ENCODE measurements at regions not wholly inside any gene's neighbourhood (a gene's known extent, or its start where the extent isn't known, plus 50 kb on each side); places are given as distances from the start of the nearest gene placed in this dataset.

DNA sequence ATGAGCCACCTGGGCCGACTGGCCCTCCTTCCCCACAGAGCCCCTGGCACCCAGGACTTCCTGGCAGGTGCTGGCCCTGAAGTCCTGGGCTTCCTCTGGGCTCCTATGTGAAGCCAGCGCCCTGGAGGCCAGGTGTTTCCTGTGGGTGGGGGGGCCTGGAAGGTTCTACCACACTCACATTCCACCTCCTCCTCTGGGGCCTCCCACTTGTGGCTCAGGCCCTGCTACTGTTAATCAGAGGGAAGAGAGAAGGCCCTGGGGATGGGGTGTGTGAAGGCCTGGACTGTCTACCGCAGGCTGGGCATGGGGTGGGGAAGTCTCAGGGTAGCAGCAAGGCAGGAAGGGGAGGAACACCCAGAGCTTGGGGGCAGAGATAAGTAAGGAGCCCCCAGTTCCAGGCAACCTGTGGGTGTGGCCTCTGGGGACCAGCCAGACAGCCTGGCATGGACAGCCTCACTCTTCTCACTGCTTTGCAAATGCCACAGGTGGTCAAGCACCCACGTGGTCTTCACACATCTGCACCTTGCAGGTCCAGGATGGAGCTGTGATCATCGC is 111.9 kb upstream of the TNRC6C start:
- intact Hi-C loops (cut with DNase I), result no loop called here
- peak in 2 of 10 donors; percentile 24 to 66 for DNase-seq

GRCh38 chr17:77847221-77848085 is 111.0 kb upstream of the TNRC6C start:
- DNase-seq, result peak in 2 of 10 donors; percentile 67 to 74
- intact Hi-C loops (cut with DNase I), result no loop called here

- intact Hi-C loops (cut with DNase I), result no loop called here
- DNase-seq, result peak in 1 of 10 donors; percentile 40
These were observed 110.2 kb upstream of the TNRC6C start for GRCh38 chr17:77848257-77848656.

DNA sequence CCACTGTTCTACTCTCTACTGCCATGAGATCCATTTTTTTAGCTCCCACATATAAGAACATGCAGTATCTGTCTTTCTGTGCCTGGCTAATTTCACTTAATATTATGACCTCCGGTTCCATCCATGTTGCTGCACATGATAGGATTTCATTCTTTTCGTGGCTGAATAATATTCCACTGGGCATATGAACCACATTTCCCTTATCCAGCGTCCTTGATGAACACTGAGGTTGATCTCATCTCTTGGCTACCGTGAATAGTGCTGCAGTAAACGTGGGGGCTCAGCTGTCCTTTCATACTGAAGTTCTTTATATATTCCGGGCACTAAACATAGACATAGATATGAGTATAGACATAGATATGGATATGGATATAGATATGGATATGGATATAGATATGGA is 109.3 kb upstream of the TNRC6C start:
- intact Hi-C loops (cut with DNase I), result no loop called here
- no peak for DNase-seq

DNA sequence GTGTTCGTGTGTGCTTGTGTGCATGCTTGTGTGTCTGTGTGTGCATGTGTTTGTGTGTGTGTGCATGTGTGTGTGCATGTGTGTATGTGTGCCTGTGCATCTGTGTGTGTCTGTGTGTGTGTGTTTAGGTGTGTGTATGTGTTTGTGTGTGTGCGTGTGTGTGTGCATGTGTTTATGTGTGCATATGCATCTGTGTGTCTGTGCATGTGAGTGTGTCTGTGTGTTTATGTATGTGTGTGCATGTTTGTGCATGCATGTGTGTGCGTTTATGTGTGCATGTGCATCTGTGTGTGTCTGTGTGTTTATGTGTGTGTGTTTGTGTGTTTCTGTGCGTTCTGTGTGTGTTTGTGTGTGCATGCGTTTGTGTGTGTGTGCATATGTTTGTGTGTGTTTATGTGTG is 106.6 kb upstream of the TNRC6C start:
- DNase-seq, result no peak
- intact Hi-C loops (cut with DNase I), result no loop called here

DNA sequence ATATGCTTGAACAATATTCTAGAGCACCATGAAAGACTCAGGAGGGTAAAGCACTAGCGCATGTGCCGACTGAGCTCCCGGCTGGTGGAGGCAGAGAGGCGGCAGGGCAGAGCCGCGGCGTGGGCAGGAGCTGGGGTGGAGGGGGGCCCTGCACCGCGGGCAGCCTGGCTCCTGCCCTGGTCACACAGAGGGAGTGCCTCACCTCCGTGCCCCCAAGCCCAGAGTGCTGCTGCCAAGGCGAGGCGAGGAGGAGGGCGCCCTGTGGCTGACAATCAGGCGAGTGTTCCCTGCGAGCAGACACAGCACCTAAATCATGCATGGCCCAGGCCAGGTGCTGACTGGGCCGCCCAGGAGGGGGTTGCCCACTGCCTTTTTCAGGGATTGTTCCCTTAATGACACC is 105.8 kb upstream of the TNRC6C start:
- intact Hi-C loops (cut with DNase I), result no loop called here
- peak in 3 of 10 donors; percentile 24 to 76 (median 53) for DNase-seq

- DNase-seq, result peak in 3 of 10 donors; percentile 21 to 73 (median 58)
- intact Hi-C loops (cut with DNase I), result no loop called here
These were observed 105.1 kb upstream of the TNRC6C start for GRCh38 chr17:77853191-77853977.

DNA sequence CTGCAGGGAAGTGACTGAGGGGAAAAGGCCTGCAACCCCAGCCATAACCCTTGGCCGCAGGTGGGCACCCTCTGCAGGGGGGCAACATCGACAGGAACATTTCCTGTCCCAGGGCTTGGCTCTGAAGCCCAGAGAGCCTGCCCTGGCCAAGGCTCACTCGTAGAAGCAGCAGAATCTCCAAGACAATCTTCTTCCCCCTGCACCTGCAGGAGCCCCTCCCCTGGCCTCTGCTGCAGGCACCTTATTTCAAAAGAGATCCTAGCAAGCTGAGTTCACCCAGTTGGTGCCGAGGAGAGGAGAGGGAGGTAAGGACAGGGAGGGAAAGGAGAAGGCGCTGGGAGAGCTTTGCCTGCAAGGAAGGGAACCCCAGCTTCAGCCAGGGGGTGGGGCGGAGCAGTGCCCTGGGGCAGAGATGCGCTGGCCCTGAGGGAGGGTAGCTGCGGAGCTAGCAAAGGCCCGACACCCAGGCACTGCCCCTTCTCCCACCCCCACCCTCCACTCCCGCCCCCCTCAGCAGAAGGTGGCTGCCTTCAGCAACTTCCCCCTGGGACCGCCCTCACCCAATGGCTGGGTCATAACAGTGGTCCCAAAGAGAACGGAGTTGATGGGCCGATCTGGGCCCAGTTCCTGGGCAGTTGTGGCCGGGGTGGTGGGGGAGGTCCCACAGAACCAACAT is 104.3 kb upstream of the TNRC6C start:
- DNase-seq, result peak in 2 of 10 donors; percentile 43 to 71
- intact Hi-C loops (cut with DNase I), result no loop called here

DNA sequence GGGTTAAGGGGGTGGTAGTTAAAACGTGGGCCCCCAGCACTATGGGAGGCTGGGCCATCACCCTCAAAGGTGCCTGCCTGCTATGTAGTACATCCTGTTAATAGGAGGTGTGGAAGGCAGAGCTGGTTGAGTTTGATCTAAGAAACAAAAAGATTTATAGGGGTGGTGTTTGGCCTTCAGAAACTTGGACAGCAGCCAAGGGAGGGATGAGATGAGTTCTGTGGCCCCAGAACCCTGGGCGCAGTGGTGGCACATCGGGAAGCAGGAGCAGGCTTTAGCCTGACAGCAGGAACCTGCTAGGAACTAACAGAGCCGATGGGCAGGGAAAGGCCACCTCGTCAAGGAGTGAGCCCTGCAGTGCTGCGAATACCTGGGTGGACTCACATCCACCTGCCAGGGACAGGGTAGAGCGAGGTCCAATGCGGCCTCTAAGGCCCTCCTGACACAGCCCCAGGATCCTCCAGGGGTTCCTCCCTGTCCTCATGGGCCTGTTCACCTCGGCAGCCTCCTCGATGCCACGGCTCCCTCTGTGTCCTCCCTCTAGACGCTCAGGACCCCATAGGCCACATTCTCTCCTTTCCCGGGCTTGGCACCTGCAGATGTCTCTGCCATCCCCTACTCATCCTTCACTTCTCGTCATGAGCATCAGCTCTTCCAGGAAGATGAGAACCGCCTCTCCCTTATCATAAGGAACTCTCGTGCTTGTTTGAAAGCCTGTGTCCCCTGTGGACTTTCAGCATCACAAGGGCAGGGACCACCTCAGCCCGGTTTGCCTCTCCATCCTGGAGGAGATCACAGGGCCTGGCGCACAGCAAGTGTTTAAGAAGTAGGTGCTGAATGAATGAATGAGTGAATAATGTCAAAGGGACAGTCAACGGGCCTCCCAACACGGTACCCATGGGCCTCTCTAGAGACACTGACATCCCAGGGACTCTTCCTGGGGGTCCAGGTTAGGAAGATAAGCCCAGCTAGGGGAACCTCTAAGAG is 103.5 kb upstream of the TNRC6C start:
- DNase-seq, result peak in 2 of 10 donors; percentile 38 to 75
- intact Hi-C loops (cut with DNase I), result no loop called here

- intact Hi-C loops (cut with DNase I), result no loop called here
These were observed 101.8 kb upstream of the TNRC6C start for GRCh38 chr17:77856551-77857305.

GRCh38 chr17:77857306-77857555 is 101.3 kb upstream of the TNRC6C start:
- intact Hi-C loops (cut with DNase I), result no loop called here
- peak in 3 of 10 donors; percentile 22 to 50 (median 23) for DNase-seq

More at GRCh38 chr17:77856551-77857305, 101.8 kb upstream of the TNRC6C start:
- peak in 3 of 10 donors; percentile 35 to 87 (median 77) for DNase-seq

DNA sequence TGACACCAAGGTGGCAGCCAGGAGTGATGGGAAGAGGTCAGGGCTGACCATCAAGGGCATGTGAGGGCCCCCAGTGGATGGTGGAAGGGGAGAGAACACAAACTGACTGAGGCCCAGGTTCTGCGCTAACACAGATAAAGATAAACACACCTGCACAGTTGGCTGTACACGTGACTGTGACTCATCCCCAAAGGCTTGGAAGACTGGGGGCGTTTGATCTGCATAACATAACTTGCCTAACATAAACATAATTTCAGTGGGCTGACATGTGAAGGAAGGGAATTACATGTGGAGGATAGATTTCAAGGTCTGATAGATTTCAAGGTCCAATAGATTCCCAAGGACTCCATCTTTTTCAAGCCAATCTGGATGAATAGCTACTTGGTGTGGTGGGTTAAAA is 100.9 kb upstream of the TNRC6C start:
- intact Hi-C loops (cut with DNase I), result no loop called here
- peak in 4 of 10 donors; percentile 21 to 70 (median 55) for DNase-seq

GRCh38 chr17:77858291-77859034 is 100.0 kb upstream of the TNRC6C start:
- peak in 3 of 10 donors; percentile 50 to 81 (median 71) for DNase-seq
- intact Hi-C loops (cut with DNase I), result no loop called here

DNA sequence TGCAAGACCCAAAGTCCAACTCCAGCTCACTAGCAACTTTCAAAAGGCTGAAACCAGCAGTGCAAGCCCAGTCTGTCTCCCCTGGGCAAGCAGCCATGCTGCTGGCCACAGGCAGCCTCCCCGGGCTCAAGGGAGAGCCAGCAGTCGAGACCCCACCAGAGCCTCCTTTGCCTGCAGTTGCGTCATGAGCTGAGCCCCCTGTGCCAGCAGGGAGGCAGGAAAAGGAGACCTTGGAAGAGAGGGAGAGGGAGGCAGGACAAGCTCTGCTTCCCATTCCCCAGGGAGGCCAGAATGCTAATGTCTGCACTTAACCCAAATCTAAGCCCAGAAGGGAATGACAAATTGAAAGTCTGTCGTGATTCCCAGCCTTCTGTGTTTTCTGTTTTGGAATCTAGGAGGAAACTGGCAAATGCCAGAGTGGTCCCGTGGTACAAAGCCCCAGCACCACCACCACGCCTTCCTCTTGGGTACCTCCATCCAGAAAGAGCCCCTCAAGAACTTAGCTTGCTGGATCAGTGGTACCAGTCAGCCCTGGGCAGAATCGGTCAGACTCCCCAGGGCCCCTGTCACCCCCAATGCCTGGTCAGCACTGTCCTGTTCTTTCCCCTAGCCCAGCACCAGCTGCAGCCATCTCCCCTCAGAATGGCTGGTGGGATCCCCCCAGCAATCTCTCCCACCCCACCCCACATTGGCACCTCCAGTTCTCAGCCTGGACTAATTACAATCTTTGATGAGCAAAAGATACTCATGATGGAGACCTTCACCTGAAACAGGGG is 99.3 kb upstream of the TNRC6C start:
- peak in 4 of 10 donors; percentile 15 to 74 (median 46) for DNase-seq
- intact Hi-C loops (cut with DNase I), result no loop called here

- intact Hi-C loops (cut with DNase I), result no loop called here
- DNase-seq, result no peak
These were observed 97.3 kb upstream of the TNRC6C start for GRCh38 chr17:77861133-77861695.

DNA sequence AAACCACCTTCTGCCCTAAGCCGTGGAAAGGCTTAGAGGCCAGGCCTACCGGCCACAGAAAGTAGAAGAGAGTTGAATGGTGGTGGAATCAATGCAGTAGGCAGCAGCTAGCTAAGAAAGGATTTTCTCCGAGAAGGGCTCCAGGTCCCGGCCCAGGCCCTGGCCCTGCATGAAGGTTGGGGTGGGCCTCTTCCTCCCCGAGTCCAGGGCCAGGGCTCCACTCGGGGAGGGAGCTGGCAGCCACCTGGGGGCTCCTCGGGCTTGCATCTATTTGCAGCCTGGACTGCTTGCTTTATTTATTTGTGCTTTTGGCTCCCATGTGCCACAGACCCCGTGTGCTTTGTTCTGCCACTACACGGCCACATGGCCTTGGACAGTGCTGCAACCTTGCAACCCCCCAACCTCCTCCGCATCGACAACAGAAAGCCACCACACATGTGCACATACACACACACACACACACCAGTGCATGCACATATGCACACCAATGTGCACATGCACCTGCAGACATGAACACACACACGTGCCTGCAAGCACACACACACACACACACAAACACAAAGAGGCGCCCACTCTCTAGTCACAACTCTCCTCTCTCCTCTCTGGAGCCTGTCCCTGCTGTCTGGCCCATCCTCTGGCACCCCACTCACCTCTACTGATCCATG is 96.4 kb upstream of the TNRC6C start:
- peak in 3 of 10 donors; percentile 23 to 72 (median 54) for DNase-seq
- intact Hi-C loops (cut with DNase I), result no loop called here
